NK-92 treated with Interleukin-12 subunit alpha and Interleukin-12 subunit beta, amount 100 ng/mL, for 24 hours (cell line): ENCODE measurements at regions not wholly inside any gene's neighbourhood (a gene's known extent, or its start where the extent isn't known, plus 50 kb on each side); places are given as distances from the start of the nearest gene placed in this dataset.

ENCODE experiments used
- DNase-seq: peaks from one replicate; lab custom pipeline; 2025; lab: John Stamatoyannopoulos, UW

DNA sequence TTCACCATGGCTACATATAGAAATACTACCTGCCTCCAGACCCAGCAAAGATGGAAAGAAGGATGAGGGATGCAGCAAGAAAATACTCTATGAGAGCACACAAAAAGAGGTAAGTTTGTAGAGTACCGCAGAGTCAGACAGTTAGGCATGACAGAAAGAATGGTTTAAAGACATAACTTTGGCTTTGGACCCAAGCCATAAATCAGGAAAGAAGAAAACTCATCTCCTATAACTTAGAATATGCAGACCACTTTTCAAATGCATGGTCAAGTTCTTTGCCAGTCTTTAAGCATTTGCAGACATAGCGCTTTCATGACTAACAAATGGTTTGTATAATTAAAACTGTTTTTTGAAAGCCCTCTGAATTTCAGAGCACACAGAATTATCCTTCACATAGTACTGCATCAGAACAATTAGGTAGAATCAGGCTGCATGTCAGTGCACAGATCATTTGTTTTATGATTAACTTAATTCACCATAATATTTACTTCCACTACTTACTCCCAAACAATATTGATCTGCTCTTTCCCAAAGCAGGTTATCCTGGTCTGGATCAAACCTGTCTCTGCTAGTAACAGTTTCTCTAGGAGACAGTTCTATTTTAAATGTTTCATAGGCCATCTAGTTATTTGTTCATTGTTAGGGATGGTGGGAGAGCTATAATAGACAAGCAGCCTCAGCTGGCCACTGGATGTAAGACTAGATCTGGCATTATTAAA is 280.7 kb upstream of the NR5A2 start:
- no peak for DNase-seq

DNA sequence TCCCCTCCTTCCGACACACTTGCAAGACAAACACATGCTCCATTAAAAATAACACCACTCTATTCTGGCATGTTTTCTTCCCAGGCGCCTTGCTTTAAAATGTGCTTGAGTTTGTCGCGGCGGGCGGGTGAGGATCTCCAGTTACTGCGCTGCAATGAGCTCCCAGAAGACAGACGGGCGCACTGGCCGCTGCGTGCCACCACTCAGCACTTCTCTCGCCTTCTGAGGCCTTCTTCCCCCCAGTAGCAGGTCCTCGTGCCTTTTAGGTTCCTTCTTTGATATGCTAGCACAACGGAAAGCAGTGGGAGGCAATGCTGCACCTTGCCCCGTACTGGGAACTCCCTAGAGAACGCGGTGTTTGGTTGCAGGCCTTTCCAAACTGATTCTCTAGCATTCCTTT is 279.5 kb upstream of the NR5A2 start:
- no peak for DNase-seq

DNA sequence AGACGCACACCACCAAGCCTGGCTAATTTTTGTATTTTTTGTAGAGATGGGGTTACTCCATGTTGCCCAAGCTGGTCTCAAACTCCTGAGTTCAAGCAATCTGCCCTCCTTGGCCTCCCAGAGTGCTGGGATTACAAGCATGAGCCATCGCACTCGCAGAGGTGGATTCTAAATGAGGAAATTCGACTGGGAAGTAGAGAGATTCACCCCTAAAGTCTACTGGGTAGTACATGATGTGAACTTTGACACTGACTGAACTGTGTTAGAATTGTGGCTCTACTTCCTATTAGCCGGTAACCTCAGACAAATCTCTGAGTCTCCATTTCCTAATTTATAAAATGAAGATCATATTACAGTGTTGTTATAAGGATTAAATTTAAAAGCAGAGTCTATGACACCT is 276.0 kb upstream of the NR5A2 start:
- no peak for DNase-seq

DNA sequence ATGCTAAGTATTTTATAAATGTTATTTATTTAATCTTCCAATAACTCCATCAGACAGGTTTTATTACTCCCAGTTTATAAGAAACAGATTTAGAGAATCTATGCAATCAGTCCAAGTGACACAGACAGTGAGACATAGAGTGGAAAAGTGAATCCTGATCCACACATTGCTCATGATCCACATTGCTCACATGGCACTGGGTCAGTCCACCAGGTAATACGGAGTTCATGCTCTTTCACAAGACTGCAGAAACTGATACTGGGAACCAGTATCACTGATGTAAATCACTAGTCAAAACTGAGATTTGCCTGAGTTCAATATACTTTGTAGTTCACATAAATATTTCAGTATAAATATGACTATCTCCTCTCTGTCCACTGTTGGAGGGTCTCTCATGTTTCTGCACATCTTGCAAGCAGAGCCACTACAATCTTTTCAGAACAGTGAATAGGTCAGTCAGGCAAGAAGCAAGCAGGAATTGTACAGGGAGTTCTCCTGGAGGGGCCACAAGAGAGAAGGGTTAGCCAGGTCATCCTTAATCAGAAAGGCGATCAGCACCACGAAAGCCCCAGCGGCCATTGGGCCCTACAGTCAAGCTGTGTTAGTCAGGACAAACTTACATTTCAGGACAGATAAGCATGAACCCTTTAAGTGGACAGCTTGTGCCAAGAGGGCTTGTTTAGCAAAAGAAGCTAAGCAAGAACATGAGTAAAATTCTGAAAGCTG is 275.4 kb upstream of the NR5A2 start:
- no peak for DNase-seq

DNA sequence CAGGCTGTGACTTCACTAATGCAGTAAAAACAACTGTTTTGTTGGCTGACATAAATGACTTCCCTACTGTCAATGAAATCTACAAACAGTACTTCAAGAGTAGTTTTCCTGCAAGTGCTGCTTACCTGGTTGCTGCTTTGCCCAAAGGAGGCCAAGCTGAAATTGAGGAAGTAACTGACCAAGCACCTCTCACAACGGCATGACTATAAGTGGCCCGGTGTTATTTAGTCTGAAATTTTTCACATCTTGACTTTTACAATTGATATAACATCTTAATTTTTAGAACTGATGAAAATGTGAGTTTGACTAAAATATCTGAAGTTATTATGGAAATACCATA is 274.9 kb upstream of the NR5A2 start:
- DNase-seq, result no peak

DNA sequence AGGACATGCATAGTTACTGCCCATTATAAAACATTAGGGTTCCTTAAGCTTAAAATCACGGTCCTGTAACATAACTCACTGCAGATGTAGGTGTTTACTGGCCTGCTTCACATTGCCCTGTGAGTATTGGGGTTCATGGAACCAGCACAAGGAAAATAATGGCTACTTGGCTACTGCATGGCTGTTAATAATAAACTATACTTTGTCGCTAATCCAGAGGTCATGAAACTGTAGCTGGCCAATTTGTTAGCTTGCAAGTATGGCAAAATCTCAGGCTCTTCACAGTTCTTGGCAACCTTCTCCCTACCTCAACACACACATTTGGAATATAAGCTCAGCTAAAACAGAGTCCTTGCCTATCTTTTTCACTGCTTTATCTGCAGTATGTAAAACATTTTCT is 274.0 kb upstream of the NR5A2 start:
- DNase-seq, result no peak

DNA sequence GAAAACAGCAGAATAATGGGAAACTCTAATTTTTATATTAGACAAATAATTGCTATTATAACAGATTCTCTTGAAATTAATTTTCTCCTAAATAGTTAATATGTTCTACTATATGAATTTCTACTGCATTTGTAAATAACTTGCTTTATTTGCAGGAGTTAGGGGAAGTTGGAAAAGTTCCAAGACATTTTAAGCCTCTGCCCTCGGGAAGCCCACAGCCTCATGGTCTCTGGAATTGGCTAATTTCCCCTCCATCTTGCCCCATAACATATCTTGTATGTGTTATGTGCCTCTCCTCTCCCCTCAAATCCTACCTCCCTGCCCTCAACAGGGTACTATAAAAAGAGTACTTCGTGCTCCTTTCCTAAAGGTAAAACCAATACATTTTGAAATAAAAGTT is 271.4 kb upstream of the NR5A2 start:
- no peak for DNase-seq

DNA sequence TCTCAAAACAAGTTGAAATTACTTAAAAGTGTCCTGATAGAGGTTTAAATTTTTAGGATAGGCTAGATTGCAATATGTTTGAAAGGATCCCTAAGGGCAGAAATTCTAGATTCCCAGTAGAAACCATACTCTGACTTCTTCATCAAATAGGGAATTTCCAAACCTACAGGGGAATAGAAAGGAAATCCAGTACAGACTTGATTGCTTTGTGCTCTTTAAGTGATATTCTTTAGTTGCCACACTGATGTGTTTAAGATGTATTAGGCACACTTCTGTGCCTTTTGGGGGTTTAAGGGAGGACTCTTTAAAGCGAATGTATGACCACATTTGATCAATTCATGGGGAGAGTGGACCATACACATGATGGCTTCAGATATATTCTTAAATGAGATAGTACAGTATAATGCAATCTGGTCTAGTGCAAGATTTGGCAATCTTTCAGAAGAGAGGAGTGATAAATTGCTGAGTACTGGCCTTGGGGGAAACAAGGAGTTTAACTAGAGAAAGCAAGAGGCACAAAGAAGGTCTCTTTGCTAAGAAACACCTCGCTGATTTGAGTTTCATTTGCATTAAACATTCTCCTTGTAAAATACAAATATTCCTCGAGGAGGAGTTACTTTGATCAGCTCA is 268.8 kb upstream of the NR5A2 start:
- no peak for DNase-seq

DNA sequence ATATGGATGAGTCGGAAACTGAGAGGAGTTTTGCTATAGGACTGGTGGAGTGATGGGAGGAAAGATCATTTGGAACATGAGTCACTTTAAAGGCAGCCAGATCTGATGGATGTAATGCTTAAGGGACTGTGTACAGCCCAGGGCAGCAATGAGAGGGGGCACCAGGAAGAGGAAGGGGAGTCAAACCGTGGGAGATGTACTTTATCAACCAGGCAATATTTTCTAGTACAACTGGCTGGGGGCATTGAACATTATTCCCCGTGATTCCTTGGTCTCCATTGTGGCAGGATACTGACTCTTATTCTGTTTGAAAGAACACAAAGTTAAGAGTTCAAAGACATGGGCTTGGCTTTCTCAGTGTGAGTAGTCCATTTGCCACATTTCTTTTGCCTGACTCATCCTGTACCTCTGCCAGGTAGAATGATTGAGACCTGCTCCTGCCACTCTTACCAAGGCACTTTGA is 268.2 kb upstream of the NR5A2 start:
- DNase-seq, result no peak

DNA sequence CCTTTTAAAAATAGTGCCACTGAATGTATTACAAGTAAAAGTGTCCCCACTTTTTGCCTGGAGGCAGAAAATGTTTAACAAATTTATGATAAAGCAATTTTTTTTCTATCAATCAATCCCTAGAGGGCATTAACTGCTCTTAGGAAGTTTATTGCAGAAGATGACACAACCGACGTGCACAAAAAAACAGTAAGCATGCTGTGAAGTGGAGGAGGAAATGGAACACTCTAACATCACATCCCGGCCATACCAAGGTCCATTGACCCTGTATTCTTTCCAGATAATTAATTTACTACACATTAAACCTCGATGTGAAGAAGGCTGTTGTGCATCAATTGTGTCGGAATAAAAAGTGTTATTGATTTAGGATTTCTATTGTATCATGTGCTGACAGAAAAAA is 264.9 kb upstream of the NR5A2 start:
- DNase-seq, result no peak

DNA sequence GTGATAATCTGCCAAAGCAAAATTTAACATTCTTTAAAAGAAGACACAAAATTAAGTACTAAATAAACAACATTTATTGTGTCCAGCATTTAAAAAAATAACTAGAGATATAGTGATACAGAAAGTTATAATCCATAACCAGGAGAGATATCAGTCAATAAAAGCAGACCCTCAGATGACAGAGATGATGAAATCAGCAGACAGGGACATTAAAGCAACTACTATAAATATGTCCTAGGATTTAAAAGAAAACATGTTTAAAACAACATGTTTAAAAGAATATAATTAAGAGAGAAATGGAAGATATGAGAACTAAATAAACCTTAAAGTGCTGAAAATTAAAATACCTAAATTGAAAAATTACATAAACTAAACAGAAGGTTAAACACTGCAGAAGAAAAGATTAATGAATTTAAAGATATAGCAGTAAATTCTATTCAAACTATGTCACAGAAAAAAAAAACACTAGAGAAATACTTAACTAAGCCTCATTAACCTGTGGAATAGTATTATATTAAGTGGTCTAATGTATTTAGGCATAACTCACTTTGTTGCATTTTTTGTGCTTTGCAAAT is 261.2 kb upstream of the NR5A2 start:
- DNase-seq, result no peak

DNA sequence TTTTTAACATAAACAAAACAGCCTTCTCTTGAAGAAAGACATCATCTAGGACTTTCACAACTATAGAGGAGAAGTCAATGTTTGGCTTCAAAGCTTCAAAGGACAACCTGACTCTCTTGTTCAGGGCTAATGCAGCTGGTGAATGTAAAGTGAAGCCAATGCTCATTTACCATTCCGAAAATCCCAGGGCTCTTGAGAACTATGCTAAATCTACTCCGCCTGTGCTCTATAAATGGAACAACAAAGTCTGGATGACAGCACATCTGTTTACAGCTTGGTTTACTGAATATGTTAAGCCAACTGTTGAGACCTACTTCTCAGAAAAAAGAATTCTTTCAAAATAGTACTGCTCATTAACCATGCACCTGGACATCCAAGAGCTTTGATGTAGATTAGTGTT is 259.8 kb upstream of the NR5A2 start:
- DNase-seq, result no peak

DNA sequence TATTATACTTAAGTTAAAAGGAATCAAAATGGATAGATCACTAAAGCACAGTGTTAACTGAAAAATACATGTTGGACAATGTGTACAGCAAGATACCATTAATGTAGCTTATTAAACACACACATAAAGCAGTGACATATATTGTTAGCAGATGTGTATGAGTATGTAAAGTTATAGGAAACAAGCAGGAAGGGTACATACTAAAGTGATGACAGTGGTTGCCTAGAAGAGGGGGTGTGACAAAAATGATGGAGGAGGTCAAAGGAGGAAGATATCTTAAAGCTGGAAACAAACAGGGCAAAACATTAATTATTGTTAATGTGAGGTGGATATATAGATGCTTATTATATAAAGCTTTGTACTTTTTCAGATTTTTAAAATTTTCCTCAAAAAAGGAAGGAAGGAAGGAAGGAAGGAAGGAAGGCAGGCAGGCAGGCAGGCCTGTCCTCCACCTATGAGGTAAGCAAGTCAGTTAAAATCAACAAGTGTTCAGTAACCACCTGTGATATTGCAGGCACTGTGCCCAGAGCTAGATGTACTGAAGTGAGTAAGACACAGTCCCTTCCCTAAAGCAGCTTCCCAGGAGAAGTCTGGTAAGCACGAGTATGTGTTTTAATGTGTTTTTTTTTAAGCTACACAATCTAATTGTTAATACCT is 252.9 kb upstream of the NR5A2 start:
- DNase-seq, result no peak

DNA sequence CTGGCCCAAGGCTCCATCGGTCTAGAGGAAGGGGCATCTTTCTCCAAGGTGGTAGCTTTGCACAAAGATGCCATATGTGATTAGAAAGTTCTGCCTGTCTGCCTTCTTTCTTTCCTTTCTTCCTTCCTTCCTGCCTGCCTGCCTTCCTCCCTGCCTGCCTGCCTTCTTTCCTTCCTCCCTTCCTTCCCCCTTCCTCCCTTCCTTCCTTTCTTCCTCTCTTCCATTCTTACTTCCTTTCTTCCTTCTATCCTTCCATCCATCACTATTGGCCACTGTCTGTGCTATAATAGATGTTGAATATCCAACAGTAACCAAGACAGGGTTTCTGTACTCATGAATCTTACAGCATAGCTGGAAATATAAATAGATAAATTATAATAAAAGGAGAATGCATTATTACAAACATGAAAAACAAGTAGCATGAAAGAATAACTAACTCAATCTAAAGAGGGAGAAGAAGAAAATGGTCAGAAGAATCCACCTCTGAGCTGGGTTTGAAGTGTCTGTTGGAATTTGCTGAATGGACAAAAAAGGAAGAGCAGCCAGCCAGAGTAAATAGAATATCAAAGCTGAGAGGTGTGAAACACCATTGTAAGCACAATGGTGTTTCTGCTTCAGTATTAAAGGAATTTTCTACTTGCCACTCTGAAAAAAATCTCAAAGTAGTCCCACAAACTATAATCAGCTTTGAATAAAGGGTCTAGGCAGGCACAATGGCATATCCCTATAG is 250.6 kb upstream of the NR5A2 start:
- DNase-seq, result no peak

DNA sequence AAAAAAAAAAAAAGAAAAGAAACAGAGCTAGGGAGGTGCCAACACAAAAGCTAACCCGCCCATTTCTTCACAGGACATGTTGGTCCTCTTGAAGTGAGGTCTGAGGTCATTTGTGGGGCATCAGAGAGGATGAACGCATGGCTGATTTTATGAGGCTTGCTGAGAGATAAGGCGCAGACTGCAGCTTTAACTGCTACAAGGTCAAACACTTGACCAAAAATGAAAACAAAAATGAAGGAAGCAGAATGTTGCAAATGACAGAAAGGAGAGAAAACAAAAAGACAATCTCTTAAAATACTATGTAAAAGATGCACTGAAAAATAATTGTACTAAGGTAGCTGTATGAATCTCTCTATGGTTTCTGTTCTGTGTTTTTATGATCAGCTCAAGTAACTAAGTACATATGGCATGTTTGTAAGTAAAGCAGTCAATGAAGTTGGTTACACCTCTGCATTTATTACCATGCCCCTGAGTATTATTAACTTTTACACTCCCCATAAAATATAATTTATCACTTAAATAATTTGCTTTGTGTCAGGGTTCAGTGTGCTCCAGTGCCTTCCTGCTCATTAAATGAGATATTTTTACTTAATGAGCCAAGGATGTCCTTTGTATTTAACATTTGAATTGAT is 249.1 kb upstream of the NR5A2 start:
- DNase-seq, result no peak

DNA sequence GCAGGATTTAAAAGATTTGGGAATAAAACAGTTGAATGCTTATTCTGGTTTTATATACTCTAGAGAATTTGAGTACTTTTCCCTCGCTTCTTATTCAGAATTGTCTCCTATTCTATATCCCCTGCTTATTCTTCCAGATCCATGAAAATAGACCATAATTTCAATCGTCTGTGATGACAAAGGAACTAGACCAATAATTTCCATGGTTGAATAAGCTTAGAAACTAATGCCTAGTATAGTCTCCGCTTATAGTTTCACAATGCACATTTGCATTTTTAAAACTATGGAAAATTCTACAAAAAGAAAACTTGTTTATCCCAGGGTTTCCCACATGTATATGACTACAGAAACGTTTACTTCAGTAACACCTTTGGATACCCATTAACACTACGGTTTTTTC is 247.4 kb upstream of the NR5A2 start:
- no peak for DNase-seq

DNA sequence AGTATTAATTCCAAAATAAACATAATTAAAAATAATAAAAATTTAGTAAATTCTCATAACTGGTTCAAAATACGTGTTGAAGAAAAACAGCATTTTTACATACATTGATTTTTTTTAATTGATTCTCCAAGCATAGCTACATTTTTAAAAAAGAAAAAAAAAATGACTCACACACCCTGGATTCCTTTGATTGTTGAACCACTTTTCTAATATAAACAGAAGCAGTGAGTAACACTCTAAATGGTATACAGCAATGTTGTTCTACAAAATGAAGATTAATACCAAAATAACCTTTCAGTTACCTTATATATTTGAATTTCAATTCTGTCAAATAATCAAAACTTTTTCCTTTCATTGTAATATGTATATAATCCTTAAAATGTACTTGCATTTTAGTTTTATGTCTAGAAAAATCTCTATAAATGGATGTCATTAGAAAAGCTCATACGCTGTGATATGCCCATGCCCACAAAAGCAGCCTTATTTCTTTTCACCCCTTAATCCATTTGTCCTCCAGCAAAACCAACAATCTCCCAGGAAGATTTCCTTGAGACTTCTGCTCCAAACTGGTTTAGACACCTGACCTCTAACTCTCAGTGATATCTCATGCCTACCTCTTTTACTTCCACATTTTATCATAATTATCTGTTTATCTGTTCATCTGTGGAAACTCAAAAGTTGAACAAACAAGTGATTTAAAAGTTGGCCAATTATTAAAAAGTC is 246.4 kb upstream of the NR5A2 start:
- DNase-seq, result no peak

DNA sequence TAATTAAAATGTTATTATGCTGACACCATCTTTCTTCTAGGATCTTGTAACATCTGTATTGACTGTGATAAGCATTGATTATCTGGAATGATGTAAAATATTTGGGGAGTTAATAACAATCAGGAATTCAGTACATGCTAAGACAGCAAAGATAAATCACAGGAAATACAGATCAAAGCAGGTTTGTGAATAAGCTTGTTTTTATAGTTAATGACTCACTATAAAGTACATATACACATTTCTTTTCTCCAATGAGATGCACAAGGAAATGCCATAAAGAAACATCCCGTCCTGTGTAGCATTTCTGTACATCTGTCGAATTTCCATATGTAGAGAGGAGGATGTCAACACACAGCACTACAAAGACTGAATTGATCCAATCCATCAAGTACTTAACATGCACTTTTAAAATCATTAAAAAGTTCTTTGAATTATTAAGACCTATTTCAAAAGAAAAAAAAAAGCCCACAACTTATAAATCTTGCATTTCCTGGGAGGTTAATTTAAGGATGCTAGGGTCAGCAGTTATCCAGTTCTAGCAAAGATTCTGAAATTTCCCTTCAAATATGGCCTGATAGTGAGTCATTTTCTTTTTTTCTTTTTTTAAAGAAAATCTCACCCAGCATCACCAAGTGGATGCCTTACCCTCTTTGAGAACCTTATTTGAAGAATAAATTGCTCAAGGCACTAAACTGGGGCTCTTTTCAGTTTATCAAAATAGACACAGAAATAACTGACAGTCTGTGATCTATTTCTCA is 243.2 kb upstream of the NR5A2 start:
- no peak for DNase-seq

DNA sequence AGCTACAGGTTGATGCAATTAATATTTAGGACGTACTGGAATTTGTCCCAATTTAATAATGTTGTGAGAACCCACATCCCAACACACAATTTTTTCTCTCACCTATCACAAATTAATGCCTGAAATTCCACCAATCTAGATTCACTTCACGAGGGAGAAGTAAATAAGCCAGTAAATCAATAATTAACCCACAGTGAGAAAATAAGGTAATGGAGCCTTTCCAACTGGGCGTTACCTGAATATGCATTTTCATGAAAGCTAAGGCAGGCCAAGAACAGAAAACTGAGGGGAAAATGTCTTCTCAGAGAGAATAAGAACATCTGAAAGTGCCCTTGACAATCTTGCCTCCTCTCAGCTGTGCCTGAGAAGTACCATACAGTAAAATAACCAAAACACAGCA is 240.8 kb upstream of the NR5A2 start:
- DNase-seq, result no peak

DNA sequence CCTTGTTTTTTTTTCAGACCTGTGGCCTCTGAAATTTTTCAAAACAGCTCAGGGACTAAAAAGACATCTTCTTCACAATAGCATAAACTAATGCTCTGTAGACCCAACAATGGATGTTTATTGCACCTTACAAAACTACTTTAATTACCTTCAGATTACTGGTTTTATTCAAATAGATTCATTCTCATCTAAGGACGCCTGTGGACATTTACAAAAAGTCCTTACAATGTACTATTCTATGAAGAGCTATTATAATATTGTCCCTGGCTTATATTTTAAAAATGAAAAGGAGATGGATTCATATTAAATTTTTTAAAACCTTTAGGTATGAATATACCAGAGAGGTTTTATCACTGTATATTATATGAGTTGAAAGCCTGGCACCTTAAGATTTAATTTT is 238.4 kb upstream of the NR5A2 start:
- DNase-seq, result no peak
